NCI-H2107 treated with DMSO at 0.1 percent for 48 hours (cell line): ENCODE measurements at regions not wholly inside any gene's neighbourhood (a gene's known extent, or its start where the extent isn't known, plus 50 kb on each side); places are given as distances from the start of the nearest gene placed in this dataset.
A peak's percentile ranks its signal among the peaks of the same experiment; 100 is the strongest.
"Not testable (repeated sequence)": the region's sequence is repeated elsewhere in the genome, so short reads cannot be mapped to it uniquely, and the experiment has no call there.

Experiments used
- DNase-seq: peaks from one replicate; lab custom pipeline; 2025; ENCODE audit not compliant: unreplicated experiment; lab: John Stamatoyannopoulos, UW

DNA sequence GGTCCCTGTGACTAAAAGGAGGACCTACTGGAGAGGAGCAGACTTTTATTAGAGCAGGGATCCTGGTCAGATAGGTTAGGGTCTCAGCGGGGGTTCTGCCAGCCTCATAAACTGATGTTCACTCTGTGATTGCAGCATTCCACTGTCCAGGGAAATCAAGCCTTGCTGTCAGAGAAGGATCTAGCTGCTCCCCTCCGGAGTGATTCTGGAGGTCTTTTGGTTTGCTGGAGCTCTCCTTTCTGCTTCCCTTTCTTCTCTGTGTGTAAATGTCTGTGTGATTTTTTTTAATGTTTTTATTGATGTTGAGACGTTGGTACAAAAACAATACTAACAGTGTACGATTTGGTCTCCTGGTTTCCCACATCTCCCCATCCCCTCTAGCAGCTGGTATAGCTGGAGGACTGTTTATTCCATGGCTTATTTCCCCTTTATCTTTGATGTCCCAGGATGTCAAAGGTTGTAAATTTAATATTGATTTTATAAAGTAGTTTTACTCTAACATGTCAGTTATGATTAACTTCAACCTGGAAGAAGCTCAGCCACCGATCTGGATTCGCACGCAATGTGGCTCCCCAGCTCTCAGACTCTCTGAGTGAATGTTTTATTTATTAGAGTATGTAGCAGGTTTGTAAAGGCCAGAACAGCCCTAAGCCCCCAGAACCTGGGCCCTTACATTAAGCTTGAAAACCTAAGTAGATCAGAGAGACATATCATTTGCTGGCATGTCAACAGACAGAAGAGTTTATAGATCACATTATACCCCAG is 202.3 kb upstream of the G2E3 start:
- no peak for DNase-seq

GRCh38 chr14:30357791-30358190 is 201.2 kb upstream of the G2E3 start:
- no peak for DNase-seq

GRCh38 chr14:30362369-30363218 is 196.4 kb upstream of the G2E3 start:
- no peak for DNase-seq

DNA sequence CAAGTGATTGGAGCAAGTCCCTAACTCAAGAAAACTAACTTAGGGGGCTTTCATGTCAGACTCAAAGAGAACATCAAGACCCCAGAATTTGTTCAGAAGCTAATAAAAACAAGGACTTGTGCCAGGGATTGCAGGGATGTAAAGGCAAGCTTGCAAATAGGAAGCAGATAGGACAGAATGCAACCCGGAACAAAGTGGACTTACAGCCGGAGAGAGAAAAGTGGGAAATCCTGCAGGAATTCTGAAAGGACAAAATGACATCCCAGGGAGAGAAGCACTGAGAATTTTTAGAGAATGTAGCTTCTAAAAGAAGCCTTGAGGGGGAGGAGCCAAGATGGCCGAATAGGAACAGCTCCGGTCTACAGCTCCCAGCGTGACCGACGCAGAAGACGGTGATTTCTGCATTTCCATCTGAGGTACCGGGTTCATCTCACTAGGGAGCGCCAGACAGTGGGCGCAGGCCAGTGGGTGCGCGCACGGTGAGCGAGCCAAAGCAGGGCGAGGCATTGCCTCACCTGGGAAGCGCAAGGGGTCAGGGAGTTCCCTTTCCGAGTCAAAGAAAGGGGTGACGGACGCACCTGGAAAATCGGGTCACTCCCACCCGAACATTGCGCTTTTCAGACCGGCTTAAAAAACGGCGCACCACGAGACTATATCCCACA is 195.6 kb upstream of the G2E3 start:
- not testable (repeated sequence) for DNase-seq

- DNase-seq: no peak
Observed at GRCh38 chr14:30369502-30370180, 189.3 kb upstream of the G2E3 start.

- no peak for DNase-seq
Observed at GRCh38 chr14:30373053-30373452, 185.9 kb upstream of the G2E3 start.

DNA sequence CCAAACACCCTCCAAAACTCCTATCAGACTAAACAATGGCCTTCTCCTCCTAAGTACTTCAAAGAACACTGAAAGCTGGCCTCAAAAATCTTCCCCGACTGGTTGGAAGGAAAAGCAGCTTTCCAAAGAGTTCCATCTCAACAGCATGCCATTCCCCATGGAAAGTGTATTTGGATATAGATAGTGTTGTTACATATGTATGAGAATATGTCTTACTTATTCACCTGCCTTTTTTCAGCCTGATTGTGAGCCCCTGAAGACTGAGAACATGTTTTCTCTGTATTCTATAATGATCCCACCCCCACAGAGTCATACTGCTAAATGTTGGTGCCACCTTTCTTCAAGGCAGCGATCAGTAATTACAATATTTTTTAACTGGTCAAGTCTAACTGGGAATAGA is 185.4 kb upstream of the G2E3 start:
- DNase-seq: no peak

DNA sequence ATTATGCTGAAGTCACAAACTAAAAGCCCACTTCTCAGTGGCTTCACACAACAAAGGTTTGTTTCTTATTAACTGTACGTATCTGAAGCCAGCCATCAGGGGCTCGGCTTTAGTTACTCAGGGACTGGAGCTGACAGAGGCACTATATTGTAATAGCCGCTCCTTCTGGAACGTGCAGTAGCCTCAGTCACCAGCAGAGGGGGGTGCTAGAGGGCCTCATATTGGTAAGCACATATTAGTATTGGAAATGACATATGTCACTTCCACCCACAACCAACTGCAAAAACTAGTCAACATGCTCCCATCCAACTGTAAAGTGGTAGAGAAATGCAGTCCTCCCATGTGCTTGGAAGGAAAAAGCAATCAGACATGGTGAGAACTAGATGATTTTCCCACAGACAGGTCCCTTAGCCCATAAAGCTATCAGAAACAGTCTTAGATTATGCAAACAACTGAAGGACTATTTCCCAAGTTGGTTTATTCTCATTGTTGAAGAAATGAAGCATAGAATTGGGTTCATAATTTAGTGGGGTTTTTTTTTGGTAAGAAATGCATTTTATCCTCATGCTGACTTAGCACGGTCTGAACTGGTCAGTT is 183.6 kb upstream of the G2E3 start:
- DNase-seq: peak; percentile 27

DNA sequence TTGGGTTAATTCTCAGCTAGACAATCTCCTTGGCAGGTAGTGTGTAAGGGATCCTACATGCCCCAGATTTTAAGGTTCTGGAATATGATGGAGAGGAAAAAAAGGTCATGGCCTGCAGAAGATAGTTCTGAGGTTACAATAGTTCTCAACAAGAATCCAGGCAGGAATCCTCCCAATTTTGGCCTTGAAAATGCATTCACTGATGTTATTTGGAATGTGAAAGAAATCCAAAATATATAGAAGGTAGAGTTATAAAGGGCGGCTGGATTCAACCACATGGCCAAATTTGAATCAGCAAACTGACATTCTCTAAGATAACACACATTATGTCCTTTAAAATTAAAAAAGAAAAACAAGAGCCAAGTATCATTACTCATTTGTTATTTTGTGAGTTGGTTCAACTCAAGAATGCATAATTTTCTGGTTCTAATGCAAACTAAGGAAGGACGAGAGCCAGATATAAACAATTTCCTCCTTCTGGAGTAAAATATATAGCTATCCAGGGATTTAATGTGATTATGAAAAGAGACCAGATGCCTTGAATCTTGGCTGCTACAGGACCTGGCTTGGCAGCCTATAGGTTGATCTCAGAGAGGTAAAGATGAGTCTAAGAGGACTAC is 177.0 kb upstream of the G2E3 start:
- DNase-seq: no peak

DNA sequence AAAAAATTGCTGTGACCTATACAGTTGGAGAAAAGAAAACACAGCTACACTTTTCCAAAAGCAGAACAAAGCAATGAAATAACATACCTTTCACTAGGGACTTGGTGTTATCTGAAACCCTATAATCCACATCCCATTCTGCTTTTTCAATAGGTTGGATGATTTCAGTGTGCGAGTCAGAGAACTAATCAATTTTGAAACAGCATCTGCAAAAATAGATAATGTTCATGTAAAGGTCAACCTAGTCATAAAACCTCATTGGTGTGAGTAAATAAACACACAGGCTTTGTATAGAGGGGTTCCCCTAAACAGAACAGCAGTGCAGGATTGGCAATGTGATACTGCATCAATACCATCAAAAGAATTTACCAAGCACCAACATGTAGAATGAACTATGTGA is 173.0 kb upstream of the G2E3 start:
- DNase-seq: peak; percentile 74

DNA sequence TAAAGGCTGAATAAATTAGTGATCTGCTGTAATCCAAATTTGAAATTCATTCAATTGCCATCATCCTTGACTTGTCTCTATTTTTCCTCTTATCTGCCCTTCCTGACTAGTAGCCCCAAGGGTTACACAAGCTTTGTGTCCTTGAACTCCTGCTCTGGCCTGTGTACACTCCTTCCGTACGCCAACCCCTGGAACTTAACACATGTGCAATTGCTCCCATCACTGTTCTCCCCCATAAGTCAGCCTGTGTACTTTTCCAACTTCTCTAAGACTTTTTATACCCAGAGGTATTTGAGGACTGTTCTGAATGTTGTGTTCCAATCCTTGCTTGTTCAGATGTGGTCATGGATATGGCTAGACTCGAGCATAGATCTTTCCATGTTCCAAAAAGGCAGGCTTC is 171.1 kb upstream of the G2E3 start:
- no peak for DNase-seq

DNA sequence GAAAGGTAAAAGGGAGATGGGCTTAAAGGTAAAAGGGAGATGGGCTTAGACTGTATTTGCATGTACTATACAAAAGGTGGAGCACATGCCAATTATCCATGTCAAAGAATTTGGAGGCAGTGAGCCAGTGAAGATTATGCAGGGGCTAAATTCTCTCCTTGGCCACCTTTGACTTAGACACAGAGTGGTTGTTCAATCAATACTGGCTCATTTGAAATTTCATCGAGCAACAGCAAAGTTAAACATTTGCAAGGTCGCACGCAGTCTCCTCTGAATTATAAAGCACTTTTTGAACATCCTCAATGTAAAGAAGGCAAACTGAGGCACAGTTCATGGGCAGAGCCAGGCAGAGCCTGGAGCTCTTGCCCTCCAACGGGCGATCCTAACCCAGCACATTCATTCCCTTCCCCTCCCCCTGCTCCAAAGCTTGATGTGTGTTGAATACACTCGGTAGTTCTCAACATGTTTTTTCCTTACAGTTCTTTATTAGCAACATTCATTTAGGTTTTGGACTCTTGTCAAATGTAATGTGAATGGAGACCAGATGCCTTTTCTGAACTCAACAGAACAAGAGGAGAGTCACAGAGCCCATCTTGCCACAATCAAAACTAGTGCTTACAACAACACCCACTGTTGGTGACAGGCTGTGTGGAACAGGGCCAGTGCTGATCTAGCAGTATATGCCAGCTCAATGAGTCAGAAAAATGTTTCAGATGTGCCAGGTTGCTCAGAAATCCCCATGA is 169.7 kb upstream of the G2E3 start:
- no peak for DNase-seq

- no peak for DNase-seq
Observed at GRCh38 chr14:30389877-30390385, 169.0 kb upstream of the G2E3 start.

DNA sequence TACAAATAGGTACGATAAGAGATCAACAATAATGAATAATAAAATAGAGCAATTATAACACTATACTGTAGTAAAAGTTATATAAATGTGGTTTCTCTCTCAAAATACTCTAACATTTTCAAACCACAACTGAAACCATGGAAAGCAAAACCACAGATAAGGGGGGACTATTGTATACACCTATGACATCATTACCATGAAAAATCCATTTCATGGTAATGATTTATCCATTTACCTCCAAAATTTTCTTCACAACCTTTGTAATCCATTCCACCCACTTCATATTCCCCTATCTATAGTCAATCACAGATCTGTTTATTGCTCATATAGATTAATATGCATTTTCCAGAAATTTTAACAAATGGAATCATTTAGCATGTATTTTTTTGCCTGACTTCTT is 163.9 kb upstream of the G2E3 start:
- DNase-seq: no peak

GRCh38 chr14:30402846-30403245 is 156.1 kb upstream of the G2E3 start:
- no peak for DNase-seq

GRCh38 chr14:30403791-30404190 is 155.2 kb upstream of the G2E3 start:
- no peak for DNase-seq

GRCh38 chr14:30409508-30410015 is 149.4 kb upstream of the G2E3 start:
- DNase-seq: not testable (repeated sequence)

DNA sequence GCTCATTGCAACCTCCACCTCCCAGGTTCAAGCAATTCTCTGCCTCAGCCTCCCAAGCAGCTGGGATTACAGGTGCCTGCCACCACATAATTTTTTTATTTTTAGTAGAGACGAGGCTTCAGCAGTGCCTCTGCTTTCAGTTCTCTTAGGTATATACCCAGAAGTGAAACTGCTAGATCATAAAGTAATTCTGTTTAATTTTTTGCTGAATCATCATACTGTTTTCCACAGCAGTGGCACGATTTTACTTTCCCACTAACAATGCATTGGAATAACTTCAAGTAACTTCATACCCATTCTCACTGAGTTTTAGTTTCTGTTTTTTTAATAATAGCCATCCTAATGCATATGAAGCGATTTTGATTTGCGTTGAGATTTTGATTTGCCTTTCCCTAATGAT is 148.0 kb upstream of the G2E3 start:
- DNase-seq: no peak

DNA sequence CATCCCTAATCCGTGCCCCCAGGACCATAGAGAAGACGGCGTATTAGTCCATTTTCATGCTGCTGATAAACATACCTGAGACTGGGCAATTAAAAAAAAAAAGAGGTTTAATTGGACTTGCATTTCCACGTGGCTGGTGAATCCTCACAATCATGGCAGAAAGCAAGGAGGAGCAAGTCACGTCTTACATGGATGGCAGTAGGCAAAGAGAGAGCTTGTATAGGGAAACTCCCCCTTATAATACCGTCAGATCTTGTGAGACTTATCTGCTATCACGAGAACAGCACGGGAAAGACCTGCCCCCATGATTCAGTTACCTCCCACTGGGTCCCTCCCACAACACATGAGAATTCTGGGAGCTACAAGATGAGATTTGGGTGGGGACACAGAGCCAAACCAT is 145.8 kb upstream of the G2E3 start:
- DNase-seq: not testable (repeated sequence)
